ENCODE measurements at regions not wholly inside any gene's neighbourhood (a gene's known extent, or its start where the extent isn't known, plus 50 kb on each side); places are given as distances from the start of the nearest gene placed in this dataset.

GRCh38 chr5:77908787-77909186 is 132.6 kb upstream of the TBCA start:
- intact Hi-C loops (cut with micrococcal nuclease; ENCODE audit: unreplicated experiment), result no loop called here
- WGBS (ENCODE audit: insufficient coverage, insufficient replicate concordance, low lambda C conversion rate, missing lambda C conversion rate), result 69% methylated on average over 3 of the region's 3 CpGs
- in situ Hi-C loops (cut with MboI), result no loop called here
- POLR2A ChIA-PET, result no interaction called here
- RAD21 ChIA-PET (ENCODE audit: unreplicated experiment), result no interaction called here
- FAIRE-seq, result no peak
- SMC1A ChIA-PET (ENCODE audit: uncharacterized antibody, unreplicated experiment), result interaction anchor here (0.5 to 1.3 kb wide), 5 partner anchors 9 to 1125 kb away, joined by 3 to 4 read pairs (median 3); no protein-coding TSS in a partner anchor
- Histone ChIP-seq H3K79me2 (ENCODE audit: control insufficient read depth, insufficient read depth, low read length) (no peaks in the 10 kb centered on the region), H3K36me3 (ENCODE audit: control insufficient read depth in 2 of 2, insufficient read depth in 2 of 2, low read length in 1 of 2) (no peaks in the 10 kb centered on the region), H2AFZ (ENCODE audit: control insufficient read depth, low read depth, low read length) (no peak overlapping the region), H3K4me1 (ENCODE audit: control insufficient read depth, insufficient read depth, low read length) (no peaks in the 10 kb centered on the region), H3K4me3 (no peak overlapping the region), H3K9me3 (replicated peaks; ENCODE audit: control insufficient read depth, insufficient read depth, low read length) (no peaks in the 10 kb centered on the region), H4K20me1 (ENCODE audit: control insufficient read depth, insufficient read depth) (no peaks in the 10 kb centered on the region), H3K9ac (ENCODE audit: control insufficient read depth, insufficient read depth, low read length) (no peak overlapping the region), H3K4me2 (ENCODE audit: control insufficient read depth, insufficient read depth) (no peak overlapping the region), H3K27ac (ENCODE audit: control insufficient read depth, insufficient read depth) (no peak overlapping the region), H3K27me3 (replicated peaks in 1 of 2; ENCODE audit: control insufficient read depth in 2 of 2, insufficient read depth in 2 of 2, low read length in 1 of 2) (no peaks in the 10 kb centered on the region)
- CTCF ChIA-PET, result no interaction called here
- no TSS peak for BruUV-seq (replicated peaks)
- no peak for DNase-seq (ENCODE audit: low read depth, low spot score)
- no peak for ATAC-seq
- TF ChIP-seq CREM (IDR thresholded peaks at IDR 0.05; ENCODE audit: low read depth), result no peak
- TF ChIP-seq CBFB (IDR thresholded peaks at IDR 0.05; ENCODE audit: low read depth), result no peak
- TF ChIP-seq SREBF2 (IDR thresholded peaks at IDR 0.05; ENCODE audit: low read length), result no peak
- no peak for TF ChIP-seq SIN3A (IDR thresholded peaks at IDR 0.05; ENCODE audit: low read depth, low read length)
- TF ChIP-seq KDM1A (IDR thresholded peaks at IDR 0.05; ENCODE audit: borderline replicate concordance), result no peak
- no peak for TF ChIP-seq CTCF (IDR thresholded peaks at IDR 0.05 in 2 of 3, conservative IDR thresholded peaks at IDR 0.05 in 1 of 3; ENCODE audit: control insufficient read depth in 2 of 3, extremely low read depth in 1 of 3, insufficient read depth in 1 of 3, low read depth in 3 of 3, low read length in 3 of 3)
- no peak for TF ChIP-seq ZBTB33 (IDR thresholded peaks at IDR 0.05)
- no peak for TF ChIP-seq EGR1 (IDR thresholded peaks at IDR 0.05; ENCODE audit: borderline replicate concordance in 1 of 2, low read depth in 2 of 2, low read length in 2 of 2)
- TF ChIP-seq USF2 (IDR thresholded peaks at IDR 0.05; ENCODE audit: borderline replicate concordance, low read depth, low read length), result no peak
- no peak for TF ChIP-seq REST (IDR thresholded peaks at IDR 0.05; ENCODE audit: low read depth, low read length)
- TF ChIP-seq ZBTB40 (IDR thresholded peaks at IDR 0.05; ENCODE audit: borderline replicate concordance), result no peak
- TF ChIP-seq BMI1 (IDR thresholded peaks at IDR 0.05; ENCODE audit: borderline replicate concordance), result no peak
